Spleen (tissue), 11 donors: ENCODE measurements at regions not wholly inside any gene's neighbourhood (a gene's known extent, or its start where the extent isn't known, plus 50 kb on each side); places are given as distances from the start of the nearest gene placed in this dataset.

ENCODE experiments used
- DNase-seq: peaks from one replicate; pipeline ENCODE4 v3.0.0-alpha.2; 2020
- H3K27ac ChIP-seq, 8 donors: fragments of 200-600 bp; sonication (generic) in 7 of 8; 1 replicate in 4 of 8; 2 replicates in 4 of 8; pipeline versions ENCODE4 v1.5.0 to v1.8.0; 2016 to 2021; ENCODE audit warnings: inconsistent platforms in 4 of 8, mild to moderate bottlenecking in 4 of 8, moderate library complexity in 1 of 8
- H3K27me3 ChIP-seq, 7 donors: fragments of 200-600 bp; sonication (generic) in 6 of 7; replicated peaks in 1 of 7; 1 replicate in 4 of 7; 2 replicates in 3 of 7; pipeline versions ENCODE4 v1.5.0 to v1.8.0; 2016 to 2021; ENCODE audit warnings: inconsistent platforms in 3 of 7, mild to moderate bottlenecking in 1 of 7
- H3K36me3 ChIP-seq, 6 donors: fragments of 200-600 bp; sonication (generic) in 5 of 6; 1 replicate in 4 of 6; 2 replicates in 2 of 6; pipeline versions ENCODE4 v1.5.0 to v1.8.0; 2016 to 2021; ENCODE audit warnings: inconsistent platforms in 2 of 6
- H3K4me1 ChIP-seq, 6 donors: fragments of 200-600 bp; sonication (generic) in 5 of 6; 1 replicate in 3 of 6; 2 replicates in 3 of 6; pipeline versions ENCODE4 v1.5.0 to v1.8.0; 2016 to 2021; ENCODE audit warnings: inconsistent platforms in 3 of 6
- H3K4me3 ChIP-seq, 8 donors: fragments of 200-600 bp; sonication (generic) in 7 of 8; 1 replicate in 4 of 8; 2 replicates in 4 of 8; pipeline versions ENCODE4 v1.5.0 to v1.8.0; 2016 to 2021; ENCODE audit warnings: inconsistent platforms in 4 of 8, mild to moderate bottlenecking in 4 of 8, moderate library complexity in 2 of 8
- H3K9me3 ChIP-seq, 8 donors: fragments of 200-600 bp; sonication (generic) in 7 of 8; 1 replicate in 4 of 8; 2 replicates in 4 of 8; pipeline versions ENCODE4 v1.5.0 to v1.8.0; 2016 to 2021; ENCODE audit warnings: inconsistent platforms in 4 of 8
- POLR2A ChIP-seq, 3 donors: fragments of 450-650 bp; IDR thresholded peaks; one replicate each; pipeline ENCODE4 v1.5.1; 2017; ENCODE audit warnings: antibody characterized with exemption in 3 of 3, mild to moderate bottlenecking in 1 of 3
- POLR2AphosphoS5 ChIP-seq, 3 donors: sonication (generic); formaldehyde crosslinking; IDR thresholded peaks; one replicate each; pipeline ENCODE4 v1.5.1; 2017; ENCODE audit warnings: antibody characterized with exemption in 3 of 3
- WGBS, 5 donors: extraction: QIAGEN DNeasy Blood & Tissue Kit in 3 of 5; methylation state at CpG; one replicate each; pipeline versions ENCODE4 v1.1.5 to v1.1.7; 2013 to 2018; 5-methylcytosine and 5-hydroxymethylcytosine counted together
- intact Hi-C: fragments of 100-400 bp; cut with DNase I; formaldehyde crosslinking; loops from one replicate; pipeline ENCODE4 v1.15.0; 2023; ENCODE audit warnings: low total_unique reads
- TF ChIP-seq, protein P1 (sequence below), 11 experiments: fragments of 200-600 bp in 7 of 11; fragments of 450-650 bp in 4 of 11; sonication (generic) in 4 of 11; IDR thresholded peaks in 8 of 11; conservative IDR thresholded peaks in 3 of 11; 1 replicate in 7 of 11; 2 replicates in 4 of 11; pipeline versions ENCODE4 v1.4.0 to v1.8.0; 2016 to 2021; ENCODE audit warnings: antibody characterized with exemption in 11 of 11, inconsistent platforms in 4 of 11, mild to moderate bottlenecking in 1 of 11
- donor health status: healthy with polysubstance abuse.
- donor health status: DM: no; HTN: no; CAD: no; lungs with moderate emphysema.
- donor health status: DM: no; HTN: no; CAD: no.
- donor health status: Bipolar disorder and iron deficiency.
- donor health status: healthy.
- donor health status: DM: no; HTN: no; CAD: no.
- donor health status: DM: yes; HTN: yes; CAD: no.

GRCh38 chr3:64921281-64922065, 233.7 kb upstream of the ADAMTS9 start:
- TF ChIP-seq, protein P1, sequence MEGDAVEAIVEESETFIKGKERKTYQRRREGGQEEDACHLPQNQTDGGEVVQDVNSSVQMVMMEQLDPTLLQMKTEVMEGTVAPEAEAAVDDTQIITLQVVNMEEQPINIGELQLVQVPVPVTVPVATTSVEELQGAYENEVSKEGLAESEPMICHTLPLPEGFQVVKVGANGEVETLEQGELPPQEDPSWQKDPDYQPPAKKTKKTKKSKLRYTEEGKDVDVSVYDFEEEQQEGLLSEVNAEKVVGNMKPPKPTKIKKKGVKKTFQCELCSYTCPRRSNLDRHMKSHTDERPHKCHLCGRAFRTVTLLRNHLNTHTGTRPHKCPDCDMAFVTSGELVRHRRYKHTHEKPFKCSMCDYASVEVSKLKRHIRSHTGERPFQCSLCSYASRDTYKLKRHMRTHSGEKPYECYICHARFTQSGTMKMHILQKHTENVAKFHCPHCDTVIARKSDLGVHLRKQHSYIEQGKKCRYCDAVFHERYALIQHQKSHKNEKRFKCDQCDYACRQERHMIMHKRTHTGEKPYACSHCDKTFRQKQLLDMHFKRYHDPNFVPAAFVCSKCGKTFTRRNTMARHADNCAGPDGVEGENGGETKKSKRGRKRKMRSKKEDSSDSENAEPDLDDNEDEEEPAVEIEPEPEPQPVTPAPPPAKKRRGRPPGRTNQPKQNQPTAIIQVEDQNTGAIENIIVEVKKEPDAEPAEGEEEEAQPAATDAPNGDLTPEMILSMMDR (IDR thresholded peaks at IDR 0.05 in 8 of 11, conservative IDR thresholded peaks at IDR 0.05 in 3 of 11) = no peak
- TF ChIP-seq POLR2AphosphoS5 (IDR thresholded peaks at IDR 0.05) = no peak
- TF ChIP-seq POLR2A (IDR thresholded peaks at IDR 0.05) = no peak
- no peaks in the 10 kb centered on the region for H3K36me3 ChIP-seq
- H3K27ac ChIP-seq = no peak overlapping the region
- H3K9me3 ChIP-seq = no peaks in the 10 kb centered on the region
- no peak for DNase-seq
- intact Hi-C loops = no loop called here
- no peaks in the 10 kb centered on the region for H3K27me3 ChIP-seq
- H3K4me1 ChIP-seq = peaks cover 0 to 30% (median 5%) of the 10 kb centered on the region in 6 donors
- 64 to 78% (median 70%) methylated on average over 7 of the region's 7 CpGs for WGBS, 5 donors
- H3K4me3 ChIP-seq = no peak overlapping the region

- Histone ChIP-seq H3K27ac (no peak overlapping the region), H3K27me3 (no peaks in the 10 kb centered on the region), H3K9me3 (no peaks in the 10 kb centered on the region), H3K36me3 (no peaks in the 10 kb centered on the region), H3K4me3 (no peak overlapping the region), H3K4me1 (peaks cover 0 to 42% (median 5%) of the 10 kb centered on the region in 6 donors)
- WGBS, 5 donors = 88 to 97% (median 95%) methylated on average over 1 of the region's 1 CpG
- TF ChIP-seq POLR2AphosphoS5 (IDR thresholded peaks at IDR 0.05) = no peak
- TF ChIP-seq, protein P1 (IDR thresholded peaks at IDR 0.05 in 8 of 11, conservative IDR thresholded peaks at IDR 0.05 in 3 of 11) = no peak
- TF ChIP-seq POLR2A (IDR thresholded peaks at IDR 0.05) = no peak
- DNase-seq = no peak
- intact Hi-C loops = no loop called here
These were observed 232.1 kb upstream of the ADAMTS9 start for GRCh38 chr3:64919934-64920333.

GRCh38 chr3:64918989-64919388, 231.2 kb upstream of the ADAMTS9 start:
- peaks cover 0 to 38% (median 5%) of the 10 kb centered on the region in 6 donors for H3K4me1 ChIP-seq
- H3K27ac ChIP-seq = no peak overlapping the region
- TF ChIP-seq POLR2A (IDR thresholded peaks at IDR 0.05) (no peak), POLR2AphosphoS5 (IDR thresholded peaks at IDR 0.05) (no peak)
- H3K36me3 ChIP-seq = no peaks in the 10 kb centered on the region
- no peak overlapping the region for H3K4me3 ChIP-seq
- intact Hi-C loops = no loop called here
- no peak for DNase-seq
- H3K27me3 ChIP-seq = no peaks in the 10 kb centered on the region
- H3K9me3 ChIP-seq = no peaks in the 10 kb centered on the region

GRCh38 chr3:64917914-64918453, 230.2 kb upstream of the ADAMTS9 start:
- no peaks in the 10 kb centered on the region for H3K27me3 ChIP-seq
- H3K9me3 ChIP-seq = no peaks in the 10 kb centered on the region
- no peak overlapping the region for H3K27ac ChIP-seq
- no peaks in the 10 kb centered on the region for H3K36me3 ChIP-seq
- WGBS, 5 donors = 65 to 81% (median 73%) methylated on average over 1 of the region's 1 CpG
- peaks cover 0 to 30% (median 5%) of the 10 kb centered on the region in 6 donors for H3K4me1 ChIP-seq
- TF ChIP-seq, protein P1 (IDR thresholded peaks at IDR 0.05 in 8 of 11, conservative IDR thresholded peaks at IDR 0.05 in 3 of 11) = no peak
- no peak for TF ChIP-seq POLR2A (IDR thresholded peaks at IDR 0.05)
- no peak for TF ChIP-seq POLR2AphosphoS5 (IDR thresholded peaks at IDR 0.05)
- intact Hi-C loops = no loop called here
- no peak for DNase-seq
- H3K4me3 ChIP-seq = no peak overlapping the region
